GM19099 (cell line): ENCODE measurements at regions not wholly inside any gene's neighbourhood (a gene's known extent, or its start where the extent isn't known, plus 50 kb on each side); places are given as distances from the start of the nearest gene placed in this dataset.

Source experiments
- POLR2A ChIP-seq: IDR thresholded peaks from 3 replicates; pipeline ENCODE4 v1.6.1; 2011; ENCODE audit warnings: low read depth; ENCODE audit not compliant: insufficient read length; ENCODE audit errors: extremely low read depth

DNA sequence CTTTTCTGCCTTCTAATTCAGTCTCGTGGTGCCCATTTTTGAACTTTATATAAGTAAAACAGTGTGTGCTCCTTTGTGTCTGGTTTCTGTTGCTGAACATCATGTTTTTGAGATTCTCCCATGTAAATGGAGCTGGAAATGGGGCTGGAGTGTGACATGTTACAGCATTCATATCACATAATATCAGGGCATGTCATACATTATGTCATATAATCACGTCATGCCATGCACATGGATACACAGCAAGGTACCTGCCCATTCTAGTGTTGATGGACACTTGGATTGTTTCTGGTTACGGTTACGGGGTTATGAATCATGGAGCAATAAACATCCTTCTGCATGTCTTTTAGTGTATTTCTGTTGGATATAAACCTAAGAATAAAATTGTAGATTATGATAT, 117.1 kb upstream of the MYT1L start:
- TF ChIP-seq POLR2A = no peak

DNA sequence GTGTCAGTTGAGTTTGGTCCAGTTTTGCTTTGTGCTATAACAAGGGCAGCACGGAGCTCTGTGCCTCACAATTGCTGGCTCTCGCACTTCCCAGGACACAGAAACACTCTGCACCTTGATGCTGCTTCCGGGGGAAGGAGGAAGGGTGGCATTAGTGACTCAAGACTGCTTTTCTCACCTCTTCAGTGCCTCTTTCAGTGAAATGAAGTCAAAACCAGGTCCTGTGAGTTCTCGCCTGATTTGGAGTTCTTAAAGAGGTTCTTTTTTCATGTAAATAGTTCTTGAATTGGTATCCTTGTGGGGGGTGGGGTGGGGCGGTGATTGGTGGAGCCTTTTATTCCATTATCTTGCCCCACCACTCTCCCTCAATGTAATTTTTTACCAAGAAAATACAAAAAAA, 91.5 kb upstream of the MYT1L start:
- no peak for TF ChIP-seq POLR2A

GRCh38 chr2:2413525-2413924, 82.5 kb upstream of the MYT1L start:
- no peak for TF ChIP-seq POLR2A

DNA sequence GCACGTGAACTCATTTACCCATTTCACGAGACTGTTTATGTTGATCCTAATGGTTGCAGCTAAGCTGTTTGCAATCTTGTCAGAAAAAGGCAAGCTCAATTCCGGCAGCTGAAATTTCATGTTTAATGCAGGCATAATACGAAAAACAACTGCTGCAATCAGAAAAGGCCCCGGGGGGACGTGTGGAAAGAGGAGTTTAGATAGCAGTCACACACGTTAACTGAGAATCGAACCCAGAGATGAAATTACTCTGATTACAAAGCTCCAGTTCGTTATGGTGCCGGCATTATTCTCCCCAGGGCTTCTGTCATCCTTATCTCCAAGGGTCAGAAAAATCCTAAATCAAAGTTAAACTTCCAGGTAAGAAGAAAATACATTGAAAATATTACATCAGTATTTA, 79.9 kb upstream of the MYT1L start:
- TF ChIP-seq POLR2A = no peak

DNA sequence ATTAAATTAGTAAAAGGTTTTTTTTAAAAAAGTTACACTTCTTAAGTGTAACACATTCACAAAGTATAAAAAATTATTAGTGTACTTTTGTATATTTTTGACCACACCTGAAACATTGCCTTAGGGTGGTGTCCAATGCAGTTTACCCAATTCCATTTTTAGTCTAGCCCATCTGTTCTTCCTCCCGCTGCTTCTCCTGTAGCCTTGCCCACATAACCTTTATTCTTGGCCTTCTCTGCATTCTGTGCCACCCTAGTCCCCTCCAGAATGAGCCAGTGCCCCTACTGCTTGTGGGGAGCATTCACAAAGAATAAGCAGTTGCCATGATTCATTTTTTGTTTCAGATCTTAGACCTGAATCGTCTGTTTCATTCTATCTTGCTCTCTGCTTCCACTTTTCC, 78.4 kb upstream of the MYT1L start:
- TF ChIP-seq POLR2A = no peak

- TF ChIP-seq POLR2A = no peak
These were observed 74.7 kb upstream of the MYT1L start for GRCh38 chr2:2405780-2406179.

DNA sequence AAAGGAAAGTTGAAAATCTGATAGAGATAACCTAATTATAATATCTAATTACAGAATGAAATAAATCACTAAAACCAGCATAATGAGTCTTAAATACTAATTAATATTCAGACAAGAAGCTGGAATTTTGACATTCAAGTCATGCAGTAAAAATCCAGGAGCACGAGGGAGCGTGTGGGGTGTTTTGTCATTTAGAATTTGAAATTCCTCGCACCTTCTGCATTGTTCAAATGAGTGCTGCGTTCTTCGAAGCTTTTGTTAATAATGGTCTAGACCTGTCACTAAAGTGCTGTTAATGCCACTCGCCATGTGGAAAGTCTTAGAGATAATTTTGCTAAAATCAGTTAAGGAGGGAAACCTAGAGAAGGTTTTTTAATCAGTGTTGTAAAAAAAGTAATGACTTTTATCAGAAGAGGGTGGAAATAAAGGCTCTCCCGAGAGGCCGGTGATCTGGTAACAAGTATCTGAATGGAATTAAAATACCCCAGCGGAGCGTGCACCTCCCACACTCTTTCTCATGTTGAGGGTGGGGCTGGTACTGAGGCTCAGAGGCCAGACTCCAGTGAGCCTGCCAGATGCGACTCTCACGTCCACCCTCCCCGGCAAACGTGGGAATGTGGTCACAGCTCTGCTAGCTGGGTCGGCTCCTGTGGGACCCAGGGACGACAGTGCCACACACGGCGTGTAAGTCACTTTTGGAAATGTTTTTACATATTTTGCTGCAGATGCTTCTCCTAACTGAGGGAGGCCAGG, 69.4 kb upstream of the MYT1L start:
- no peak for TF ChIP-seq POLR2A

GRCh38 chr2:2399396-2399795, 68.3 kb upstream of the MYT1L start:
- no peak for TF ChIP-seq POLR2A

- TF ChIP-seq POLR2A = no peak
These were observed 61.3 kb upstream of the MYT1L start for GRCh38 chr2:2392332-2392731.

DNA sequence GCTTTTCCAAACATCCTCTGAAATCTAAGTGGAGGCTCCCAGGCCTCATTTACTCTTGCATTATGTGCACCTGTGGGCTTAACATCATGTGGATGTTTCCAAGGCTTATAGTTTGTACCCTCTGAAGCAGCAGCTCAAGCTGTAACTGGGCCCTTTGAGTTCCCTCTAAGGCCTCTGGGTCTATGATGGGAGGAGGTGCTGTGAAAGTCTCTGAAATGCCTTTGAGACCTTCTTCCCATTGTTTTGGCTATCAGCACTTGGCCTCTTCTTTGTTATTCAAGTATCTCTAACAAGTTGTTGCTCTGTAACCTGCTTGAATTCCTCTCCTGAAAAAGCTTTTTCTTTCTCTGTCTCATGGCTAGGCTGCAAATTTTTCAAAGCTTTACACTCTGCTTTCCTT, 58.1 kb upstream of the MYT1L start:
- TF ChIP-seq POLR2A = no peak
